PC-9 (cell line): ENCODE measurements at regions not wholly inside any gene's neighbourhood (a gene's known extent, or its start where the extent isn't known, plus 50 kb on each side); places are given as distances from the start of the nearest gene placed in this dataset.

ENCODE experiments used
- EZH2 ChIP-seq: fragments of 200-600 bp; sonication (generic); IDR thresholded peaks from 2 replicates; pipeline ENCODE4 v1.8.0; 2017; ENCODE audit warnings: antibody characterized with exemption, low read depth
- TF ChIP-seq, protein P1 (sequence below): fragments of 200-600 bp; sonication (generic); conservative IDR thresholded peaks from 2 replicates; pipeline ENCODE4 v1.6.1; 2017; ENCODE audit warnings: mixed run types, antibody characterized with exemption, mild to moderate bottlenecking, moderate library complexity

DNA sequence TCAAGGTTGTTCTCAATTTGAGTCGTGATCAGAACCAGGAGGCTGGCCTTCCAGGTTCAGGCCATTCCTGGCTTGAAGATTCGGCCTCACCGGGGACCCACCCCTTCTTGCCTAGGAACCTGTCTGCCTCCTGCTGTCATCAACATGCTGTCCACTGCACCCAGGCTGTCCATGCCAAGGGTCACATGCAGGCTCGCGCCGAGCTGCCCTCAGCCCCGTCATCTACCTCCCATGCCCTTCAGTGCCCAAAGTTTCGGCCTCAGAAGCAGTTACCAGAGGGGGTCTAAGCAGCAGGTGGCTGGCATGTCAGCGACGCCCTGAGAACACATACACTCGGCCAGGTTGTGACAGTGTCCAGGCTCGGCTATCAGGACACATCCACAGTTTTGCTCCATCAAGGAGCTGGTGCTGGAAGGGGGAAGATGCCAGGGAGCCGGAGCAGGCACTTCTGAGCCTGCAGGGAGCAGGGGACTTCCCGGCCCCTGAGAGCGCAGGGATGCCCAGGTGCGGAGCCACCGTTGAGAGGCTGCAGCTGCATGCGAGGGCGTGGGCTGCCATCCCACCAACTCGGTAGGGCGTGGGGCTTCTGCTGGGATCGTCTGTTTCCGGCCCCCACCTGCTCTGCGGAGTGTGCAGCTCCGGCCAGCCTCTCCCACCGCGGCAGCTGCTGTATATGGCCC is 590.9 kb upstream of the SLITRK5 start:
- TF ChIP-seq, protein P1, sequence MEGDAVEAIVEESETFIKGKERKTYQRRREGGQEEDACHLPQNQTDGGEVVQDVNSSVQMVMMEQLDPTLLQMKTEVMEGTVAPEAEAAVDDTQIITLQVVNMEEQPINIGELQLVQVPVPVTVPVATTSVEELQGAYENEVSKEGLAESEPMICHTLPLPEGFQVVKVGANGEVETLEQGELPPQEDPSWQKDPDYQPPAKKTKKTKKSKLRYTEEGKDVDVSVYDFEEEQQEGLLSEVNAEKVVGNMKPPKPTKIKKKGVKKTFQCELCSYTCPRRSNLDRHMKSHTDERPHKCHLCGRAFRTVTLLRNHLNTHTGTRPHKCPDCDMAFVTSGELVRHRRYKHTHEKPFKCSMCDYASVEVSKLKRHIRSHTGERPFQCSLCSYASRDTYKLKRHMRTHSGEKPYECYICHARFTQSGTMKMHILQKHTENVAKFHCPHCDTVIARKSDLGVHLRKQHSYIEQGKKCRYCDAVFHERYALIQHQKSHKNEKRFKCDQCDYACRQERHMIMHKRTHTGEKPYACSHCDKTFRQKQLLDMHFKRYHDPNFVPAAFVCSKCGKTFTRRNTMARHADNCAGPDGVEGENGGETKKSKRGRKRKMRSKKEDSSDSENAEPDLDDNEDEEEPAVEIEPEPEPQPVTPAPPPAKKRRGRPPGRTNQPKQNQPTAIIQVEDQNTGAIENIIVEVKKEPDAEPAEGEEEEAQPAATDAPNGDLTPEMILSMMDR = no peak
- no peak for TF ChIP-seq EZH2
